Activated CD8-positive, alpha-beta memory T cell treated with anti-CD3 and anti-CD28 coated beads, Interleukin-2, amount 50 U/mL, for 48 hours (primary cell): ENCODE measurements at regions not wholly inside any gene's neighbourhood (a gene's known extent, or its start where the extent isn't known, plus 50 kb on each side); places are given as distances from the start of the nearest gene placed in this dataset.

ENCODE experiments used
- DNase-seq: peaks from one replicate; pipeline ENCODE4 v3.0.0-alpha.2; 2020

DNA sequence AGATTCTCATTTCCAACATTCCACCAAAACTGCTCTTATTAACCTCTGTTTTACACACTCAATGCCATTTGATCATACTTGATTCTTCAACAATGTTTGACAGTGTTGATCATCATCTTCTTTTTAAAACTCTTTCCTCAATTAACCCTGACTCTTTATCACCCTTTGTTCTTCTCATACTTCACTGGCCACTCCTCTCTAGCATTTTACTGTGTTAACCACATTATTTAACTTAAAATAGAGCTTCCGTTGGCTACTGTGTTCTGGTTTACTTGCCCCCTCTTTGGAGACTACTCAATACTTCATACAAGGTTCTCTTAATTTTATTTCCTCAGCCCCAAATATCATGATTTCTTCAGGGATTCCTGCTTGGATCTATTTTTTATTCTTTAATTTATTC, 121.1 kb upstream of the SPRY2 start:
- no peak for DNase-seq

DNA sequence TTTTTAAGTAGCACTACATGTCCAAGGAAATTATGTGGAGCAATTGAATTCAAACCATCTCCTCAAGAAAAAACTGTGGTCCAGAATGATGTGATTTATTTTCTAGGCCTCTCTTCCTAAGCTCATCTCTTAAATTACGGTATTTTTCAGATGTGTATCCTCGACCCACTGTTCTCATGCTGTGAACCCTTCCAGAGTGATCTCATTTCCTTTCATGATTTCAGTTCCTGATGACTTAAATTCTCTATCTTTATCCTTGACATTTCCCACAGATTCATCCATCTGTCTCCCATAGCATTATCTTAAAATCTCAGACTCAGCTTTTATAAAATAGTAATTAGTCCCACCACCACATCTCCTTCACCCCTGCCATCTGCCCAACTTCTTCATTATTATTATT, 117.6 kb upstream of the SPRY2 start:
- DNase-seq = no peak

DNA sequence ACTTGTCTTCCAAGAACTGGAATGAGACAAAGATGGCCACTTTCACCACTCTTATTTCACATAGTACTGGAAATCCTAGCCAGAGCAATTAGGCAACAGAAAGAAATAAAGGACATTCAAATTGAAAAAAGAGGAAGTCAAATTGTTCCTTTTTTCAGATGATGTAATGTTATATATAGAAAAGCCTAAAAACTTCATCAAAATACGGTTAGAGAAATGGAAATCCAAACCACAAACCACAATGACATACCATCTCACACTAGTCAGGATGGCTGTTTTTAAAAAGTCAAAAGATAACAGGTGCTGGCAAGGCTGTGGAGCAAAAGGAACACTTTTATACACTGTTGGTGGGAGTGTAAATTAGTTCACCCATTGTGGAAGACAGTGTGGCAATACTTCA, 113.3 kb upstream of the SPRY2 start:
- DNase-seq = no peak

DNA sequence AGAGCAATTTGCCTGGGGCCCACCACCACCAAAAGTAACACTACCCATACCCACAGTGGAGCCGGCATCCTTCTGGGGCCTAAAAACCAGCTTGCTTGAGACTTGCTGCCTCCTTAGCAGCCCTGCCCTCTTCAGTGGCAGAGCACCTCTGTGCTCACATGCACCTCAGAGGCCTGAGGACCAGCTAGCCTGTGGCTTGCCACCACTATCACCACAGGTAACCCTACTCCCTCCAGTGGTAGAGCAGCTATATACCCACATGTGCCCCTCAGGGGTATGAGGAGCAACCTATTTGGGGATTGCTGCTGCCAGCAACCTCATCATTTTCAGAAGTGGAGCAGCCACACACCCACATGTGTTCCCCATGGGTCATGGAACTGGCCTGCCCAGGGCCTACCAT, 111.4 kb upstream of the SPRY2 start:
- DNase-seq = no peak

DNA sequence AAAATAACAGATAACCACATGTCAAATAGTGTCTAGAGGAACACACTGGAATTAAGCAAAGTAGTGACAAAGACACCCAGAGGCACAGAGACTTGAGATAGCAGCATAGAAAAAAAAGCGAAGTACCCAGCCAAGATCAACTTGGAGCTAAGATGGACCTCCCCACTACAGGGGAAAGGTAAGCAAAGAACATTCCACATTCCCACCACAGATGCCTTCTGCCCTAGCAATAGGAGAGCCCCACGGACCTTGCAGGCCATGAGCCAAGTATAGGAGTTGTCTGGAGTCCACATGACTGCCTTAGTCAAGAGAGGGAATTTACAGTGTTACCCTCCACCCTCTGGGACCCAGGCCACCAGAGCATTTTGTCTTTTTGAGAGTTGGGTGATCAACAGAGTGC, 110.7 kb upstream of the SPRY2 start:
- DNase-seq = no peak

DNA sequence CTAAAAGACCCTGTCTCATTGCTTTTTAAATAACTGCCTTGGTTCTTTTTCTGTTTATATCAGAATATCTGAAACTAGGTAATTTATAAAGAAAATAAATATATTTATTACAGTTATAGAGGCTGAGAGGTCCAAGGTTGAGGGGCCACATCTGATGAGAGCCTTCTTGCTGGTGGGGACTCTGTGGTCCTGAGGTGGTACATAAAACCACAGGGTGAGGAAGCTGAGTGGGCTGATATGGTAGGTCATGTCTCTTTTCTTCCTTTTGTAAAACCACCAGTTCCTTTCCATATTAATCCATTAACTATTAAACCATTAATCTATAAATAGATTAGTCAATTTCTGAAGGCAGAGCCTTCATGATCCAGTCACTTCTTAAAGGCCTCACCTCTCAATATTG, 109.5 kb upstream of the SPRY2 start:
- no peak for DNase-seq

DNA sequence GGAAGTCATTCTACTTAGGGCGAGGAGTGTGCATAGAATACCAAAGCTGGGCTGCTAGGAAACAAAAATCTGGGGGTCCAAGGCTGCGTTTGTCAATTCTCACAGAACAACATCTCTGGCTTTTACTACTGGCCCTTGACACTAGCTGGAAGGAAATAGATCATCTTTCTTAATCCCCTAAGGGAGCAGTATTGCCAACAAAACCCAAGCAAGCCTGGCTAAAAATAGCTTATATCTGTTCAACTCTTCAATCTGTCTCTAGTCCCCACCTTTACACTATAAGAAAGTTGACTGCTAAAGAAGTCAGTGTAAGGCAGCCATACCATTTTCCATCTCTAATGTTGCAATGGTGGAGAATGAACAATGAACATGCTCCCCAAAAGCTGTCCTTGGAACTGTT, 107.8 kb upstream of the SPRY2 start:
- DNase-seq = no peak

DNA sequence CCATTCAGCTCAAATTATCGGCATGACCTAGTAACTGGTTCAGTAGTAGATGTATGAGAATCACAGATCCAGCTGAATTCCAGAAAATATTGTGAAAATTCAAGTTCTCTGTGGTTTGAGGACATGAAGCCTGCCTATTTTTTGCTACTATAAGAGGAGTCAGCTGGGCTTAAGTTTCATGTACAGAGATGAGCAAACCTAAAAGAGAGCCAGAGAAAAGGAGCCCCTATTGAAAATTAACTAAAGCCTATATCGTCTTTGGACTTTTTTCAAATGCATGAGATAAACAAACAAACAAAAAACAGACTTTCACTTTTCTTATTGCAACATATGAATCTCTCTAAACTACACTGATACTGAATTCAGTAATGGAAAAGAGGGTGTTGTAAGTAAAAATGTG, 106.8 kb upstream of the SPRY2 start:
- no peak for DNase-seq

DNA sequence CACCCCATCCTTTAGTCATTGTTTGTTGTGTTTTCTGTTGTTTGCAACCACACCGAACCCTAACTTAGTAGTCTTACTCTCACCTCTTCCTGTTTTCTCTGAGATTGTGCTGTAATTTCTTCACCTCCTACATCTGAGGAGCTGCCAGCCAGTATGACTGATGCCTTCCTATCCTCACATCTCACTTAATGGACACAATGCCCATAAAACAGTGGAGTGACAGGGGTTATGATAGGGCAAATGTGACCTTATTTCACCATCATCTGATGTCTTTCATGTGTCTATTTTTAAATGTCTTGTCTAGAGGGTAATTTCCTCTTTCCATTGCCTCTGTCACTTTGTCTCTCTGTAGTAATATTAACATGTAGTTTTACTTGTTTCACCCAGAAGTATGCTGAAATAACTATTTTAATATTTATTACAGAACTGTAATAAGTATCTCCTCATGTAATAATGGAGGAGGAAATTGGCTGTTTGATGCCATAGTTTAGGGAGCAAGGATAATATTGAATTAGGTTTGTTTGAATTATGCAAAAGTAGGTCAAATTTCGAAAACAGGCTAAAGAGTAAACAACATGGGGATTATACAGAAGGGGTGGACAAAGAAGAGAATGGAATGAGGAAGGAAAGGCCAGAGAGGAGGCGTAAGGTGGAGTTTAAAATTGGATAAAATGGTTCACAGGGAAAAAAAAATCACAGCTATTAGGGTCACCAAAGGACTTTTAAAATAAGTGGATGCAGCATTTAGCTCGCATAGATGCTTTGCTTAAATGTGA, 103.5 kb upstream of the SPRY2 start:
- no peak for DNase-seq

DNA sequence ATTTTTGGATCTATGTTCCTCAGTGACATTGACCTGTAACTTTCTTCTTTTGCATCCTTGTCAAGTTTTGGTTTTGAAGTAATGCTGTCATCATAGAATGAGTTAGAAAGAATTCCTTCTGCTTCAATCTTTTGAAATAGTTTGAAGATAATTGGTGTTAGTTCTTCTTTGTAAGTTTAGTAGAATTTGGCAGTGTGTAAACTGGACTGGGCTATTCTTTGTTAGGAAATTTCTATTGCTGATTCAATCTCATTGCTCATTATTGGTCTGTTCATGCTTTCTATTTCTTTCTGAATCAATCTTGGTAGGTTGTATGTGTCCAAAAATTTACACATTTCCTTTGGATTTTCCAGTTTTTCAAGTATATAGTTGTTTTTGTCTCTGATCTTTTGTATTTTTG, 101.7 kb upstream of the SPRY2 start:
- DNase-seq = no peak

DNA sequence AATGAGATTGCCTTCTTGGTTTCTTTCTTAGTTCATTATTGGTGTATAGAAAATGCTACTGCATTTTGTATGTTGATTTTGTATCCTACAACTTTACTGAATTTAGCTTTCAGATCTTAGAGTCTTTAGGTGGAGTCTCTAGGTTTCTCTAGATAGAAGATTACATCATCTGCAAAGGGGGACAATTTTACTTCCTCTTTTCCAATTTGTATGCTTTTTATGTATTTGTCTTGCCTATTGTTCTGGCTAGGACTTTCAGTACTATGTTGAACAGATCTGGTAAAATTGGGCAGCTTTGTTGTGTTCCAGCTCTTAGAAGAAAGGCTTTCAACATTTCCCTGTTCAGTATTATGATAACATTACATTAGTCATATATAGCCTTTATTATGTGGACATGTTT, 101.0 kb upstream of the SPRY2 start:
- DNase-seq = no peak

DNA sequence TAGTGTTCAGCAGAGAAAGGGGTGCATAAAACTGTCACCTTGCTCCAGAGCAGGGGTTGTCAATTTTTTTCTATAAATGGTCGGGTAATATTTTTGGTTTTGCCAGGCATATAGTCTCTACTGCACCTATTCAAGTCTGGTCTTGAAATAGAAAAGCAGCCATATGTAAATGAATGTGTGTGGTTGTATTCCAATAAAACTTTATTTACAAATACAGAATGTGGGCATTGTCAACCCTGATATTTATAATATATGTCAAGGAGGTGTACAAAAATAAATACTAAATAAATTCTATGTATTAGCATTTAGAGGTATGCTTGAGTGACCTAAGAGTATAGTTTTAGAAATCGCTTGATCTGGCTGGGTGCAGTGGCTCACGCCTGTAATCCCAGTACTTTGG, 97.6 kb upstream of the SPRY2 start:
- no peak for DNase-seq

DNA sequence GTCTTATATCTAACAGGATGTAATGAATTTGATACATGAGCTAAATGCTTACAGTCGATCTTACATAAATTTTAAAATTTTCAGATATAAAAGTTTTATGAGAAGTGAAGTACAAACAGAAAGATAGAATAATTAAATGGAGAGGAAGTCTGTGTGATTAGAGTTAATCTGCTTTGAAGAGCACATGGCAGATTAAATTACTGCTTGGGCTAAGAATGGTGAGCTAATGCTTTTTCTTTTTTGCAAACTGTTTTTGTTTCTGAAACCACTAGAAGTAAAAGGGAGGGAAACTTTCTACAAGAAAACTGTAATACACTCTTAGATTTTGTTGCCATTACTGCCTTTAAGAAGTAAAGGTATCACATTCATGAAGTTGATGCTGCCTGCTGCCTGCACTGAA, 96.3 kb upstream of the SPRY2 start:
- no peak for DNase-seq

DNA sequence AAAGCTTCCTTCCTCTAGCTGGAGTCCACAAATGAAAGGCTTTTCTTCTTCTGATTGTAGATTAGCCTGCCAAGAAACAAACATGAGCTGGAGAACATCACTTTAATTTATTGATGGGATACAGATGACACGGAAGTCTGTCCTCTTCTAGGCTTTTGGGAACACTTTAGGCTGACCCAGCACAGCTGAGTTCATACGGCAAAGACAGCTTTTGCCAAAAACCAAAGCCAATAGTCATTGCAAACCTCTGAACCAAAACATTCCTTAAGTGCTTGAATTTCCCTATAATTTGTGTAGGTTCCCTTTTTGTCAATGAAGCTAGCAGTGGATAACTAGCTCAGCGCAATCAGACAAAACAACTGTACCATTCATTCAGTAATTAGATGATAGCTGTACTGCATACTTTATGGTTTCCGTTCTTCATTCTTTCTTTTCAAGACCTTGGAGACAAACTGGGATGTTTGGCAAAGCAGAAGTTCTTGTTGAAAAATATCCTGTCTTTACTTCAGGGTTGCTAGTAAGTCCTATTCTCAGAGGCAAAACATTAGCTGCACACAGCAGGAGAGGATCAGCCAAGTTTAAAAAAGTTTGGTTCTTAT, 95.7 kb upstream of the SPRY2 start:
- DNase-seq = no peak

DNA sequence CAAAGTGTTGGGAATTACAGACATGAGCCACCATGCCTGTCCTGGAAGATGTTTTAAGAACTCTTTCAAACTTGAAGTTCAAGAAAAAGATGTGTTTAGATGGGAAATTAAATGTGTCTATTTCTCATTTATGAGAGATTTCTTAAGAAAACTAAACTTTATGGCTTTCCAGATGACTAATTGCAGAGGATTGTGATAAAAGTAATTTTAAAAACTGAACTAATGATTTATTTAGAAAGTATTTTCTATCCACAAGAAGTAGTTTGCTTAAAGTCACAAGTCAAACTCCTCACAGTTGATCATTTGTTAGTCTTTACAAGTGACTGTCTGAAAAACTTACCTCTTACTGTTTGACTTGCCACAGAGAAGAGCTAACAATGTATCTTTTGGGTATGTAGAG, 89.6 kb upstream of the SPRY2 start:
- no peak for DNase-seq

DNA sequence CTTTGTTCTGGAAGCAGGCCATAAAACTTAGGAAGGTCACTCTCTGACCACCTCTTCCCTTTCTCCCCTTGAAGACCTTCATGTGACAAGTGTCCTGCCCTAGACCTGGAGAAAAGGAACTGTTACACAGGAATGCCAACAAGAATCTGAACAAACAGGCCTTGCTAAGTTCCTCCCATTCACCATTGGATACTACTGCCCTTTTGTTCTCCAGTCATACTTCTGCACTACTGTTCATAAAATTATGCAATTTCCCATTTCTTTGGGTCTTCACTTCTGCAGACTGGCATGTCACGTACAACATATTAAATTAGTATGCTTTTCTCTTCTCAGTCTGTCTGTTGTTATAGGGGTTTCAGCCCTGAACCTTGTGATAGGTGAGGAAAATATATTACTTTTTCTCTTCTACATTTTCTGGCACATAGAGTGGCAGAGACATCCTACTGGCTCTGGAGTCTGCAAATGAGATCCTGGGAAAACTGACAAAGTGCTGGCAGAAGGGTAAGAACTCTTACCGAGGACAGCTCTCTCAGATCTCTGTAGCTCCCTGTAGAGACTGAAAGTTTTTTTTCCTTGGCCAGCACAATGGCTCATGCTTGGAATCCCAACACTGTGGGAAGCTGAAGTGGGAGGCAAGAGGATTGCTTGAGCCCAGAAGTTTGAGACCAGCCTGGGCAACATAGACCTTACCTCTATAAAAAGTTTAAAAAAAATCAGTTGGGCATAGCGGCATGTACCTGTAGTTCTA, 87.6 kb upstream of the SPRY2 start:
- no peak for DNase-seq

DNA sequence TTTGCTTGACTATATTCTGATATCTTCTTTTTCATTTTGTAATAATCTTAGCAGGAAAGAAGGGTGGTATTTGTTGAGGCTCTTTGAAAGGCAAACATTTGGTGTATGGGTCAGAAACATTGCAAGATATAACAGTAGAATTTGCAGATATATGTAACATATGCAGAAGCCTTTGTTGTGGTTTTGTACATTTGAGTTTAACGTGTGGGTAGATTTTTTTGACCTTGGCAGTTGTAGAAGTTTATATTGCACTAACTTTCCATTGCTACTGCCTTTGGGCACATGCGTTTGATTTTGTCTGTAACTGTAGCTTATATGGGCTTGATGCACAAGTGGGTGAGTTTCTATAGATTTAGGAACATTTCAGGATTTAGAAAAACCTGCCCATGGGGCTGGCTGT, 78.5 kb upstream of the SPRY2 start:
- DNase-seq = no peak

DNA sequence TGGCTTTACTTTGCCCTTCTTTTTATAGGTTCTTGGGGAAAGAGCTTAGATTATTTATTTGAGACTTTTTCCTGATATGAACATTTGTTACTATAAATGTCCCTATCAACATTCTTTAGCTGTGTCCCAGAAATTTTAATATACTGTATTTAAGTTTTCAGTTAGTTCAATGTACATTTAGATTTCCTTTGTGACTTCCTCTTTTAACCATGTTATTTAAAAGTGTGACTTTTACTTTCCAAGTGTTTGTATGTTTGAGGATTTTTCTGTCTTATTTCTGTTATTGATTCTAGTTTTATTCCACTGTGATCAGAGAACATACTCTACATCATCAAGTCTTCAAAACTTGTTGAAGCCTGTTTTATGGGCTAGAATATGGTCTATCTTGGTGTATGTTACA, 72.7 kb upstream of the SPRY2 start:
- no peak for DNase-seq

DNA sequence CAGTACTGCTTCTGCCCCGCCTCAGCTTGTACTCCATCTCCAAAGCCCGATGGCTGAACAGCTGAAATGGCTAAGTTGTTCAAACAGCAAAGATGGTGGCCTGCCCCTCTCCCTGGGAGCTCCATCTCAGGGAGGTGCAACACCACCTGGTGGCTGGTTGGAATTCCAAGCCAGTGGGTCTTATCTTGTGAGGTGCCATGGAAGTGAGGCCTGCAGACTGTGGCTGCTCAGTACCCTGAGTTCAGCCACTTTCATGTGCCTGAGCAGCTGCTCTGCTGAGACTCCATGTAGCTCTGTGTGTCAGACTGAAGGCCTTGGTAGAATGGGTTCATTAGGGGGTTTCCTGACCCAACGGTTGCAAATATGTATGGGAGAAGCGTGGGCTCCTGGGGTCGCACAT, 67.3 kb upstream of the SPRY2 start:
- DNase-seq = no peak

DNA sequence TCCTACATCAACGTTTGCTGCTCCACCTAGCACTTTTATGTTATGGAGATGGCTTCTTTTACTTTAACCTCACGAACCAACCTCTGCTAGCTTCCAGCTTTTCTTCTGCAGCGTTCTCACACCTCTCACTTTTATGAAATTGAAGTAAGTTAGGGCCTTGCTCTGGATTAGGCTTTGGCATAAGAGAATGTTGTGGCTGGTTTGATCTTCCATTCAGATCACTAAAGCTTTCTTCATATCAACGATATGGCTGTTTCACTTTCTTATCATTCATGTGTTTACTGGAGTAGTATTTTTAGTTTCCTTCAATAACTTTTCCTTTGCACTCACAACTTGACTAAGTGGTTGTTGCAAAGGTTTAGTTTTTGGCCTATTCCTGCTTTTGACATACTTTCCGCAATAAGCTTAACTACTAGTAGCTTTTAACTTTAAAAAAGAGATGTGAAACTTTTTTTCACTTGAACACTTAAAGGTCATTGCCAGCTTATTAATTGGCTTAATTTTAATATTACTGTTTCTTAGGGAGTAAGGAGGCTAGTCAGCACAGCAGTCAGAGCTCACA, 60.0 kb upstream of the SPRY2 start:
- DNase-seq = no peak

DNA sequence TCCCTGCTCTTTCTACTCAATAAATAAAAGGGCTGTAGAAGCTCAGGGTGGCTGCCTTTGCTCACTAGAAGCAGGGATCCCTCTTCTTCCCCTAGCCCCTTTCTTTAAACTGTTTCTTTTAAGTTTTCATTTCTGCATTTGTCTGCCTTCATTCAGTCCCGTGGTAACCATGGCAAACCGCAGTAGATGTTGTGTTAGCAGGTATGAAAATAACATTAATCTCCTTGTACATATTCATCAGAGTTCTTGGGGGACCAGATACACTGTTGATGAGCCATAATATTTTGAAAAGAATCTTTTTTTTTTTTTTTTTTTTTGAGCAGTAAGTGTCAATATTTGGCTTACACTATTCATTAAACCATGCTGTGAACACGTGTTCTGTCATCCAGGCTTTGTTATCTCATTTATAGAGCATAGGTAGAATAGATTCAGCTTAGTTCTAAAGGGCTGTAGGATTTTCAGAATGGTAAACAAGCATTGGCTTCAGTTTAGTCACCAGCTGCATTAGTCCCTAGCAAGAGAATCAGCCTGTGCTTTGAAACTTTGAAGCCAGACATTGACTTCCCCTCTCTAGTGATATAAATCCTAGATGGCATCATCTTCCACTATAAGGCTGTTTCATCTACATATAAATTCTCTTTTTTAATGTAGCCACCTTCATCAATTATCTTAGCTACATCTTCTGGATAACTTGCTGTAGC, 59.4 kb upstream of the SPRY2 start:
- DNase-seq = no peak

DNA sequence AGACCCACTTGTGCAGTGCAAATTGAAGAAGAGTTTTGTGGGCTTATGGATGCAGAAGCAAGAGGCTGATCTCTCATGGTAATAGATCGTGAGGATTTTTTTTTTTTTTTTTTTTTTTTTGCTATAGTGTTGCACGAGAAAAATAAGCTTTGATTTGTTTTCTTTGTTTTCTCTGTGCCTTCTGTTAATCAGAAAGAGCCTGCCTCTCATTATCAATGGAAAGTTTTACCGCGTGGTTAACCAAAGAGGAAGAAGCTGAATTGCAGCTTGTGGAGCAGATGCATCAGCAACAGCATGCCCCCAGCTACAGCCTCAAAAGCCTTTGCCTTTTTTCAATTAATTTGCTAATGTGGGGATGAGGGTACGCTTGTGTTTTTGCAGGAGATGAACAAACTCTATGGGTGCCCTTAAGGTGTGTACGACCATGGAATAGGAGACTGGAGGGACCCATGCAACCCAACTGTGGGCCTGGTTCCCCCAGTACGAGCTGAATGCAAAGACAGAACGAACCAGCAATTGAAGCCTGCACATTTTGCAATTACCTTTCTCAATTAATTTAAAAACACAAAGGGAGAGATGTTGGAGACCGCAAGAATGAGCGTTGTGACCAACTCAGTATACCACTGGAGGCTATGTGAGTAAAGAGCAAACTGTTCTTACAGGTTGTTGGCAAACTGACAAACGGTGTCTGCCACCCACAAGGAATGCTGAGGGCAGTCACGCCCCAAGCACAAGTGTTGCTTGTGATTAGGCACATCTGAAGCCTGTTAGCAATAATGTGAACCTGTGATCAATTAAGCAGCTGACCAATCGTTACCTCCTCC, 58.6 kb upstream of the SPRY2 start:
- no peak for DNase-seq
